A549 (cell line): ENCODE measurements at regions not wholly inside any gene's neighbourhood (a gene's known extent, or its start where the extent isn't known, plus 50 kb on each side); places are given as distances from the start of the nearest gene placed in this dataset.
A peak's percentile ranks its signal among the peaks of the same experiment; 100 is the strongest.

Experiments
- ATAC-seq, 2 experiments: fragments of 200-7000 bp in 1 of 2; fragments of >200 bp in 1 of 2; cut with Nextera tagmentation in 1 of 2; cut with Tn5 transposase in 1 of 2; 3 replicates each; pipeline versions ENCODE4 v1.8.0 to v1.9.1; 2018 to 2020; ENCODE audit warnings: mild to moderate bottlenecking in 1 of 2, moderate library complexity in 1 of 2
- CTCF ChIA-PET: fragments of 300-600 bp; sonication (Branson Sonifier 250); formaldehyde crosslinking; extraction: SDS; loops from one replicate; lab custom pipeline; 2021; ENCODE audit warnings: antibody characterized with exemption, inconsistent platforms; lab: Yijun Ruan, JAX
- POLR2A ChIA-PET: fragments of 350-600 bp; formaldehyde crosslinking; extraction: SDS; loops from one replicate; lab custom pipeline; 2021; ENCODE audit warnings: antibody characterized with exemption, inconsistent platforms; lab: Yijun Ruan, JAX
- DNase-seq, 2 experiments: peaks; one replicate each; pipeline versions ENCODE4 v3.0.0 to v3.0.0-alpha.2; 2011 to 2016; ENCODE audit warnings: low read depth in 1 of 2, low spot score in 1 of 2
- FAIRE-seq: peaks from 2 replicates; lab custom pipeline; 2011; peaks lifted over from hg19 to GRCh38; lab: Jason Lieb, UNC
- H3K27ac ChIP-seq, 2 experiments: fragments of >200 bp; sonication (Bioruptor Twin); formaldehyde crosslinking; 3 replicates each; pipeline ENCODE4 v1.5.1; 2016 to 2017
- H3K4me1 ChIP-seq: fragments of >200 bp; sonication (Bioruptor Twin); formaldehyde crosslinking; 3 replicates; pipeline ENCODE4 v1.6.1; 2016
- H3K4me2 ChIP-seq: fragments of >200 bp; sonication (Bioruptor Twin); formaldehyde crosslinking; 3 replicates; pipeline ENCODE4 v1.6.1; 2016
- H3K4me3 ChIP-seq: fragments of >200 bp; sonication (Bioruptor Twin); formaldehyde crosslinking; 3 replicates; pipeline ENCODE4 v1.5.1; 2016
- H3K9me3 ChIP-seq: fragments of >200 bp; sonication (Bioruptor Twin); formaldehyde crosslinking; 3 replicates; pipeline ENCODE4 v1.6.1; 2016
- CBX8 ChIP-seq: fragments of 200-600 bp; sonication (generic); IDR thresholded peaks from 2 replicates; pipeline ENCODE4 v1.6.1; 2016
- CHD4 ChIP-seq: fragments of 200-600 bp; sonication (generic); IDR thresholded peaks from 2 replicates; pipeline ENCODE4 v1.6.1; 2016; ENCODE audit warnings: antibody characterized with exemption, mild to moderate bottlenecking, borderline replicate concordance
- CTCF ChIP-seq: fragments of >200 bp; sonication (Bioruptor Twin); formaldehyde crosslinking; IDR thresholded peaks from 3 replicates; pipeline ENCODE4 v1.5.1; 2016
- EHF ChIP-seq: fragments of 250-450 bp; sonication (Bioruptor Pico); IDR thresholded peaks from 2 replicates; pipeline ENCODE4 v1.5.0; 2020; ENCODE audit warnings: mild to moderate bottlenecking
- EHMT2 ChIP-seq: fragments of 200-600 bp; sonication (generic); IDR thresholded peaks from 2 replicates; pipeline ENCODE4 v1.6.1; 2016; ENCODE audit warnings: antibody characterized with exemption, low read depth, mild to moderate bottlenecking, moderate library complexity
- ELK1 ChIP-seq: fragments of 150-350 bp; IDR thresholded peaks from 2 replicates; pipeline ENCODE4 v1.6.1; 2014; ENCODE audit warnings: low read depth, mild to moderate bottlenecking, low read length
- ESRRA ChIP-seq: fragments of 150-350 bp; IDR thresholded peaks from 2 replicates; pipeline ENCODE4 v1.6.1; 2014; ENCODE audit warnings: mild to moderate bottlenecking, low read length, borderline replicate concordance
- FOSL2 ChIP-seq, 2 experiments: fragments of 450-650 bp in 1 of 2; fragments of >200 bp in 1 of 2; sonication (Bioruptor Twin) in 1 of 2; formaldehyde crosslinking; IDR thresholded peaks; 2 replicates each; pipeline versions ENCODE4 v1.5.0 to v1.6.1; 2016 to 2020; ENCODE audit warnings: mild to moderate bottlenecking in 1 of 2, moderate library complexity in 1 of 2
- HEYL ChIP-seq: fragments of 250-450 bp; sonication (Bioruptor Pico); IDR thresholded peaks from 2 replicates; pipeline ENCODE4 v1.8.0; 2021; ENCODE audit warnings: mild to moderate bottlenecking, moderate library complexity
- MAFK ChIP-seq: fragments of 450-650 bp; IDR thresholded peaks from 2 replicates; pipeline ENCODE4 v1.6.1; 2014; ENCODE audit not compliant: partially characterized antibody
- MYC ChIP-seq: IDR thresholded peaks from 2 replicates; pipeline ENCODE4 v1.6.1; 2012; ENCODE audit warnings: mild to moderate bottlenecking, inconsistent platforms, low read length, improper control_type of control experiment, borderline replicate concordance
- NPAS2 ChIP-seq: fragments of 250-450 bp; sonication (Bioruptor Pico); IDR thresholded peaks from 2 replicates; pipeline ENCODE4 v1.8.0; 2022; ENCODE audit warnings: mild to moderate bottlenecking, moderate library complexity, borderline replicate concordance
- PHF8 ChIP-seq: fragments of 200-600 bp; sonication (generic); IDR thresholded peaks from 2 replicates; pipeline ENCODE4 v1.6.1; 2016; ENCODE audit warnings: low read depth, mild to moderate bottlenecking, antibody characterized with exemption, moderate library complexity, borderline replicate concordance
- POLR2A ChIP-seq: IDR thresholded peaks from 2 replicates; pipeline ENCODE4 v1.6.1; 2012; ENCODE audit warnings: mild to moderate bottlenecking, low read length
- RAD21 ChIP-seq, 2 experiments: fragments of >200 bp in 1 of 2; sonication (Bioruptor Twin) in 1 of 2; formaldehyde crosslinking in 1 of 2; IDR thresholded peaks in 1 of 2; conservative IDR thresholded peaks in 1 of 2; 2 replicates in 1 of 2; 3 replicates in 1 of 2; pipeline ENCODE4 v1.6.1; 2012 to 2018; ENCODE audit warnings: inconsistent platforms in 1 of 2
- RNF2 ChIP-seq: fragments of 200-600 bp; sonication (generic); IDR thresholded peaks from 2 replicates; pipeline ENCODE4 v1.6.1; 2016; ENCODE audit warnings: low read depth, mild to moderate bottlenecking, antibody characterized with exemption, moderate library complexity, borderline replicate concordance
- SMC3 ChIP-seq: fragments of >200 bp; sonication (Bioruptor Twin); formaldehyde crosslinking; IDR thresholded peaks from 3 replicates; pipeline ENCODE4 v1.6.1; 2018; ENCODE audit warnings: inconsistent platforms
- SREBF2 ChIP-seq: fragments of 450-650 bp; IDR thresholded peaks from 2 replicates; pipeline ENCODE4 v1.6.1; 2014; ENCODE audit warnings: mild to moderate bottlenecking, moderate library complexity
- TFCP2L1 ChIP-seq: fragments of 250-450 bp; sonication (Bioruptor Pico); IDR thresholded peaks from 2 replicates; pipeline ENCODE4 v1.5.0; 2021; ENCODE audit warnings: mild to moderate bottlenecking
- USF2 ChIP-seq: fragments of 450-650 bp; IDR thresholded peaks from 2 replicates; pipeline ENCODE4 v1.6.1; 2014; ENCODE audit warnings: antibody characterized with exemption
- ZFP36 ChIP-seq: fragments of 450-650 bp; IDR thresholded peaks from 2 replicates; pipeline ENCODE4 v1.6.1; 2014; ENCODE audit warnings: borderline replicate concordance; ENCODE audit not compliant: partially characterized antibody
- WGBS: methylation state at CpG from one replicate; pipeline ENCODE4 v1.1.6; 2017; ENCODE audit errors: missing lambda C conversion rate; 5-methylcytosine and 5-hydroxymethylcytosine counted together
- TF ChIP-seq, protein P1 (sequence below): fragments of 200-600 bp; sonication (generic); IDR thresholded peaks from 2 replicates; pipeline ENCODE4 v1.6.1; 2016; ENCODE audit warnings: antibody characterized with exemption, mild to moderate bottlenecking, moderate library complexity

GRCh38 chrX:15930585-15930984 is 76.0 kb upstream of the AP1S2 start:
- Histone ChIP-seq H3K4me2 (no peak overlapping the region), H3K9me3 (no peaks in the 10 kb centered on the region), H3K4me1 (no peaks in the 10 kb centered on the region), H3K27ac (no peak overlapping the region), H3K4me3 (no peak overlapping the region)
- TF ChIP-seq RAD21 (conservative IDR thresholded peaks at IDR 0.05 in 1 of 2, IDR thresholded peaks at IDR 0.05 in 1 of 2) (peak; percentile 68 to 70), EHF (no peak), CTCF (peak; percentile 54), SREBF2 (no peak), SMC3 (peak; percentile 54)
- FAIRE-seq, result no peak
- ChIA-PET POLR2A (no interaction called here), CTCF (interaction anchor here (0.6 to 3.9 kb wide), 29 partner anchors 10 to 766 kb away, joined by 3 to 27 read pairs (median 3); partner anchors contain the start of gene GRPR)
- peak; percentile 6 to 45 for DNase-seq
- 21% methylated on average over 5 of the region's 5 CpGs for WGBS
- peak; percentile 59 to 69; a peak in 3 of 6 replicates for ATAC-seq

- no peaks in the 10 kb centered on the region for H3K9me3 ChIP-seq
- CTCF ChIA-PET, result interaction anchor here (0.6 to 3.9 kb wide), 5 partner anchors 193 to 735 kb away, joined by 4 to 15 read pairs (median 7); partner anchors contain the start of gene GRPR
- 17% methylated on average over 2 of the region's 2 CpGs for WGBS
- DNase-seq (no peak), ATAC-seq (no peak), FAIRE-seq (no peak)
- H3K4me3 ChIP-seq, result no peak overlapping the region
- POLR2A ChIA-PET, result no interaction called here
- TF ChIP-seq NPAS2 (CRISPR knock-in tag), result no peak
- no peak for TF ChIP-seq SREBF2
- TF ChIP-seq CBX8, result no peak
- no peak for TF ChIP-seq CHD4
- no peak for TF ChIP-seq RNF2
- no peak for TF ChIP-seq USF2
- TF ChIP-seq POLR2A, result no peak
- no peak overlapping the region for H3K4me2 ChIP-seq
- no peaks in the 10 kb centered on the region for H3K4me1 ChIP-seq
- no peak overlapping the region for H3K27ac ChIP-seq
These were observed 74.6 kb upstream of the AP1S2 start for GRCh38 chrX:15929194-15929593.

DNA sequence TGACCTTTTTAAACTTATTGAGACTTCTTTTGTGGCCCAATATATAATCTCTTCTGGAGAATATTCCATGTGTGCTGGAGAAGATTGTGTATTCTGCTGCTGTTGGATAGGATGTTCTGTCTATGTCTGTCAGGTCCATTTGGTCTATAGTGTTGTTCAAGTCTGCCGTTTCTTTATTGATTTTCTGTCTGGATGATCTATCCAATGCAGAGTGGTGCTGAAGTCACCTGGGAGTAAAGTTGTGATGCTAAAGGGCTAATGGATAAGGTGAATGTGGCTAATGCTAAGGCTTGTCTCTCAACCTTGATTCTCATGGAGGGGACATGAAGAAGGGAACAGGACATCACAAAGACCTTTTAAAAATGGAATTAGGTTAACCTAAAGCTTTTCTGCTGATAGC is 72.0 kb upstream of the AP1S2 start:
- no peaks in the 10 kb centered on the region for H3K4me1 ChIP-seq
- DNase-seq (no peak), FAIRE-seq (no peak), ATAC-seq (no peak)
- ChIA-PET POLR2A (no interaction called here), CTCF (no interaction called here)
- no peak overlapping the region for H3K27ac ChIP-seq
- 50% methylated on average over 1 of the region's 1 CpG for WGBS
- H3K9me3 ChIP-seq, result no peaks in the 10 kb centered on the region
- no peak for TF ChIP-seq MAFK
- TF ChIP-seq SREBF2, result no peak
- no peak for TF ChIP-seq SMC3
- no peak for TF ChIP-seq RAD21 (conservative IDR thresholded peaks at IDR 0.05 in 1 of 2, IDR thresholded peaks at IDR 0.05 in 1 of 2)
- TF ChIP-seq CHD4, result no peak
- no peak for TF ChIP-seq FOSL2 (IDR thresholded peaks at IDR 0.05)
- no peak for TF ChIP-seq FOSL2 (CRISPR knock-in tag; IDR thresholded peaks at IDR 0.05)
- TF ChIP-seq POLR2A, result no peak
- no peak for TF ChIP-seq HEYL (CRISPR knock-in tag)
- TF ChIP-seq TFCP2L1 (CRISPR knock-in tag), result no peak
- no peak for TF ChIP-seq PHF8
- no peak for TF ChIP-seq EHMT2
- H3K4me3 ChIP-seq, result no peak overlapping the region
- H3K4me2 ChIP-seq, result no peak overlapping the region

- ChIA-PET POLR2A (no interaction called here), CTCF (no interaction called here)
- Histone ChIP-seq H3K4me3 (no peak overlapping the region), H3K9me3 (no peaks in the 10 kb centered on the region), H3K4me2 (no peak overlapping the region), H3K4me1 (no peaks in the 10 kb centered on the region), H3K27ac (no peak overlapping the region)
- FAIRE-seq, result no peak
- WGBS, result 24% methylated on average over 1 of the region's 1 CpG
- DNase-seq, result no peak
- no peak for ATAC-seq
- TF ChIP-seq MYC (no peak), CHD4 (no peak), ZFP36 (no peak), ELK1 (no peak), ESRRA (no peak), USF2 (no peak)
- TF ChIP-seq, protein P1, sequence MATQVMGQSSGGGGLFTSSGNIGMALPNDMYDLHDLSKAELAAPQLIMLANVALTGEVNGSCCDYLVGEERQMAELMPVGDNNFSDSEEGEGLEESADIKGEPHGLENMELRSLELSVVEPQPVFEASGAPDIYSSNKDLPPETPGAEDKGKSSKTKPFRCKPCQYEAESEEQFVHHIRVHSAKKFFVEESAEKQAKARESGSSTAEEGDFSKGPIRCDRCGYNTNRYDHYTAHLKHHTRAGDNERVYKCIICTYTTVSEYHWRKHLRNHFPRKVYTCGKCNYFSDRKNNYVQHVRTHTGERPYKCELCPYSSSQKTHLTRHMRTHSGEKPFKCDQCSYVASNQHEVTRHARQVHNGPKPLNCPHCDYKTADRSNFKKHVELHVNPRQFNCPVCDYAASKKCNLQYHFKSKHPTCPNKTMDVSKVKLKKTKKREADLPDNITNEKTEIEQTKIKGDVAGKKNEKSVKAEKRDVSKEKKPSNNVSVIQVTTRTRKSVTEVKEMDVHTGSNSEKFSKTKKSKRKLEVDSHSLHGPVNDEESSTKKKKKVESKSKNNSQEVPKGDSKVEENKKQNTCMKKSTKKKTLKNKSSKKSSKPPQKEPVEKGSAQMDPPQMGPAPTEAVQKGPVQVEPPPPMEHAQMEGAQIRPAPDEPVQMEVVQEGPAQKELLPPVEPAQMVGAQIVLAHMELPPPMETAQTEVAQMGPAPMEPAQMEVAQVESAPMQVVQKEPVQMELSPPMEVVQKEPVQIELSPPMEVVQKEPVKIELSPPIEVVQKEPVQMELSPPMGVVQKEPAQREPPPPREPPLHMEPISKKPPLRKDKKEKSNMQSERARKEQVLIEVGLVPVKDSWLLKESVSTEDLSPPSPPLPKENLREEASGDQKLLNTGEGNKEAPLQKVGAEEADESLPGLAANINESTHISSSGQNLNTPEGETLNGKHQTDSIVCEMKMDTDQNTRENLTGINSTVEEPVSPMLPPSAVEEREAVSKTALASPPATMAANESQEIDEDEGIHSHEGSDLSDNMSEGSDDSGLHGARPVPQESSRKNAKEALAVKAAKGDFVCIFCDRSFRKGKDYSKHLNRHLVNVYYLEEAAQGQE, result no peak
These were observed 63.4 kb upstream of the AP1S2 start for GRCh38 chrX:15918003-15918402.
